ENCODE measurements at regions not wholly inside any gene's neighbourhood (a gene's known extent, or its start where the extent isn't known, plus 50 kb on each side); places are given as distances from the start of the nearest gene placed in this dataset.
"Not testable (repeated sequence)": the region's sequence is repeated elsewhere in the genome, so short reads cannot be mapped to it uniquely, and the experiment has no call there.

DNA sequence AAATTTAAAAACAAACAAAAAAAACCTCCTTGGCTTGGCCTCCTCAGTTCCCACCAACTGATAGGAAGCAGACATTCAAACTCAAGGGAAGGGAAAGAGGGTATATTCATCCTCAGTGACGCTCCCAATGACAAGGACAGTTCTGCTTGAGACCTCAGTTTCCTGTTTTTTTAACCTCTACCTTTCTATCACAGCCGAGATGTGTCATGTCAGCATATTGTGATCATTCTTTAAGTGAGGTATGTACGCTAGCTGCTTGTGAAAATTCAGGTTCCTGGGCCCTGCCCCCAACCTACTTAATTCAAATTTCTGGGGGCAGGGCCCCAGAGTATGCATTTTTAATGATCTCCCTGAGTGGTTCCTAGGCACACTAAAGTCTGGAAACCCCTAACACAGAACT is 611.9 kb upstream of the TBX3 start:
- DNase-seq (ENCODE audit: low spot score), result no peak
- no peak for TF ChIP-seq CTCF (IDR thresholded peaks at IDR 0.05; ENCODE audit: extremely low read depth, missing control alignments)

DNA sequence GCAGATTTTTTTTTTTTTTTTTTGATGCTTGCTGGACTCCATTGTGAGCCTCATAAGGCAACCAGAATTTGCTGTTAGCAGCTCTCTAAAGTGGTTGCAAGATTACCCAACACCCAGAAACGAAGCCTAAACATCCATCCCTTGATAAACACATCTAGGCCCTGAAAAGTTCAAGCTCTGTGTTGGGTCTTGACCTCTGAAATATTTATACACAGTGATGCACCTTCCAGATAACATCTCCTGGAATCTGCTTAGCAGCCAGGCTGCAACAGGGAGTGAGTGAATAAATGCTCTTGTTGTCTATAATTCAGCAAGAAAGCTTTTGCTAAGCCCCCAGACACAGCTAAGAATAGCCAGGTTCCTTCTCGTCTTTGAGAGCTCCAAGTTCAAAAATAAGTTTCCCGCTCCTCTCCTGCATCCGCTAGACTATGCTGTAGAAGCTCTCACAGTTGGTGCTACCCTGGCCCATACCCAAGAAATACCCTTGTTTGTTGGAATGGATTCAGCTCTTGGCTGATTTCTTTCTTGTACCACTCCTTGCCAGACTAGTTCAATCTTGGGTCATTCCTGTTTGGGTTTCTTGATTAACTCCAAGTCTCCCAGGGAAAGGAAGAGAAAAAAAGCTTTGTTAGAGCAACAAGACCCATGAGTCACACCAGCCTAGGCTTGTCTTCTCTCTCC is 610.6 kb upstream of the TBX3 start:
- no peak for DNase-seq (ENCODE audit: low spot score)
- no peak for TF ChIP-seq CTCF (IDR thresholded peaks at IDR 0.05; ENCODE audit: extremely low read depth, missing control alignments)

GRCh38 chr12:115285429-115285828 is 601.5 kb upstream of the TBX3 start:
- not testable (repeated sequence) for DNase-seq (ENCODE audit: low spot score)

DNA sequence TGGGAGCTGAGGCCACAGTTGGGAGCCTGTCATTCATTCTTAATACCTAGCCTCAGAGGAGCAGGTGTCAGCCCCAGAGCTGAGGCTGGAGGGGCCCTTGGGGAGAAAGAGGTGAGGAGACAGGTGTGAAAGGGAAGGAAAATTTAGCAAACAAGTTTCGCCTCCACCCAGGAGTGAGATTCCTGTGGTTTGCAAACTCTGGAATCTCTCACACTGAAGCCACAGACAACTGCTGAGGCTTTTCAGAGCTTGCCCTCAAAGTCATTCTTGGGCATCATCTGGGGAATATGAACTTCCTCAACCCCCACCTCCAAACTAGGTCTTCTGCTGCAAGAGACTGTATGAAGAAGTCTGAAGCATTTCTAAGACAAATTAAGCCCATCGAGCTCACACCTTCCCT is 589.5 kb upstream of the TBX3 start:
- DNase-seq (ENCODE audit: low spot score), result no peak
- TF ChIP-seq CTCF (IDR thresholded peaks at IDR 0.05; ENCODE audit: extremely low read depth, missing control alignments), result no peak

DNA sequence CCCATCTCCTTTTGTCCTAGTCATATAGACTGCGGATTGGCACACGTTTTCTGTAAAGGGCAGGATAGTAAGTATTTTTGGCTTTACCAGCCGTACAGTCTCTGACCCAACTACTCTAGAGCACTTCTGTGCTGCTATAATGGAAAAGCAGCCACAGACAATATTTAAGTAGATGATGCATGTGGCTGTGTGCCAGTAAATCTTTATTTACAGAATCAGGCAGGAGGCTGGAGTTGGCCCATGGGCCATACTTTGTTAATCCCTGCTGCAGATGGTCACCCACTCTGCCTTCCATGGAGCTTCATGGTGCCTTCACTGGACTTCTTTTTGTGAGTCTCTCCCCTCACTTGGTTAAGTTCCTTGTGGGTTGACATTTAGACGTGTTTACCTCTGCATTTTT is 584.5 kb upstream of the TBX3 start:
- no peak for DNase-seq (ENCODE audit: low spot score)
- no peak for TF ChIP-seq CTCF (IDR thresholded peaks at IDR 0.05; ENCODE audit: extremely low read depth, missing control alignments)

DNA sequence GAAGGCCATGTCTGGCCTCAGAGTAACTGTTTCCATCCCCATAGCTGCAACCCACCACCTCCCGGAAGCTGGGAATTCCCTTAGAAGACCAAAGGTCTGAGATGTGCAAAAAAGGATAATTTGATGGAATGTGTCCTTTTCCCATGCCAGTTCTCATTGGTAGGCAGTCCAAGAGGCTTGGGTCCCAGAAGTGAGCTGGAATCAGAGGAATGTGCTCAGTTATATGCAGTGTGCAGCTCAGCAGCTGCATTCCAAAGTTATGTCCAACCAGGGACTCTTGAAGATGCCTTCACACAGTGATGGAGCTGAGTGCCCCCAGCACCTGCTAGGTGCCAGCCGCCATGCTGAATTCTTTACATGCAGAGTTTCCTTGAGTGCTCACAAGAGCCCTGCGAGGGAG is 583.9 kb upstream of the TBX3 start:
- no peak for DNase-seq (ENCODE audit: low spot score)
- no peak for TF ChIP-seq CTCF (IDR thresholded peaks at IDR 0.05; ENCODE audit: extremely low read depth, missing control alignments)

GRCh38 chr12:115267464-115267863 is 583.5 kb upstream of the TBX3 start:
- no peak for DNase-seq (ENCODE audit: low spot score)
- no peak for TF ChIP-seq CTCF (IDR thresholded peaks at IDR 0.05; ENCODE audit: extremely low read depth, missing control alignments)

DNA sequence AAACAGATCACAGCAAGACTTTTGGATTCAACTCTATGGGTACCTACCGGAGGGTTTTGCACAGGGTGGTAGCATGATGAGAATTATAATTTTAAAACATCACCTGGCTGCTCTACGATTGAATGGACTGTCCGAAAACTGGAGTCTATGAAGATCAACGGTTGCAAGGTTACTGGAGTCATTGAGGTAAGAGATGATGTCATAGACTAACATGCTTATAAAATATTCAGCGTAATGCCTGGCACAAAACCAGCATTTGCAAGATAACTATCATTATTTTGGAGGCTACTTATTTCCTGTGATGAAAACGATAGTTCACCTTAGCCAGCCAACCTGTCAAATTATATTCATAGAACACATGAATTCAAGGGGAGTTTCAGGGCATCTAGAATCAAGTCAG is 580.6 kb upstream of the TBX3 start:
- TF ChIP-seq CTCF (IDR thresholded peaks at IDR 0.05; ENCODE audit: extremely low read depth, missing control alignments), result no peak
- DNase-seq (ENCODE audit: low spot score), result no peak

Data from GM20000 (cell line).